Keratinocyte (primary cell): ENCODE measurements at regions not wholly inside any gene's neighbourhood (a gene's known extent, or its start where the extent isn't known, plus 50 kb on each side); places are given as distances from the start of the nearest gene placed in this dataset.

Experiments
- DNase-seq: peaks from one replicate; pipeline ENCODE4 v3.0.0-alpha.2; 2011; ENCODE audit warnings: low read depth, missing footprints, low spot score
- FAIRE-seq: peaks from 2 replicates; lab custom pipeline; 2011; peaks lifted over from hg19 to GRCh38; lab: Jason Lieb, UNC
- H2AFZ ChIP-seq: 2 replicates; pipeline ENCODE4 v1.6.0; 2012; ENCODE audit warnings: low read length, control low read depth, inconsistent platforms; ENCODE audit not compliant: control insufficient read depth
- H3K27ac ChIP-seq: 2 replicates; pipeline ENCODE4 v1.5.1; 2011; ENCODE audit warnings: low read length; ENCODE audit not compliant: control insufficient read depth, insufficient read depth
- H3K27me3 ChIP-seq: 3 replicates; pipeline ENCODE4 v1.6.0; 2011; ENCODE audit warnings: low read length; ENCODE audit not compliant: control insufficient read depth, insufficient read depth; ENCODE audit errors: extremely low read depth
- H3K36me3 ChIP-seq, 2 experiments: 2 replicates in 1 of 2; 3 replicates in 1 of 2; pipeline ENCODE4 v1.5.1; 2011; ENCODE audit warnings: low read length in 2 of 2, mild to moderate bottlenecking in 1 of 2; ENCODE audit not compliant: control insufficient read depth in 2 of 2, insufficient read depth in 2 of 2; ENCODE audit errors: extremely low read depth in 1 of 2
- H3K4me1 ChIP-seq: 3 replicates; pipeline ENCODE4 v1.5.1; 2011; ENCODE audit warnings: low read length; ENCODE audit not compliant: control insufficient read depth, insufficient read depth; ENCODE audit errors: extremely low read depth
- H3K4me2 ChIP-seq: 3 replicates; pipeline ENCODE4 v1.6.0; 2011; ENCODE audit warnings: low read depth, low read length; ENCODE audit not compliant: control insufficient read depth, insufficient read depth; ENCODE audit errors: extremely low read depth
- H3K4me3 ChIP-seq, 3 experiments: fragments of 200-600 bp in 1 of 3; sonication (generic) in 1 of 3; 2 replicates in 2 of 3; 3 replicates in 1 of 3; pipeline ENCODE4 v1.5.1; 2011 to 2016; ENCODE audit warnings: low read length in 3 of 3, mild to moderate bottlenecking in 3 of 3, control low read depth in 2 of 3, inconsistent platforms in 1 of 3, low read depth in 1 of 3, mixed read lengths in 1 of 3, mixed run types in 1 of 3, moderate library complexity in 1 of 3; ENCODE audit not compliant: control insufficient read depth in 2 of 3, insufficient read depth in 2 of 3; ENCODE audit errors: extremely low read depth in 1 of 3
- H3K79me2 ChIP-seq: 2 replicates; pipeline ENCODE4 v1.6.0; 2012; ENCODE audit warnings: low read length; ENCODE audit not compliant: control insufficient read depth, insufficient read depth
- H3K9ac ChIP-seq: 3 replicates; pipeline ENCODE4 v1.6.0; 2011; ENCODE audit warnings: low read length; ENCODE audit not compliant: control insufficient read depth, insufficient read depth; ENCODE audit errors: extremely low read depth
- H3K9me1 ChIP-seq: 3 replicates; pipeline ENCODE4 v1.6.0; 2011; ENCODE audit warnings: low read length; ENCODE audit not compliant: control insufficient read depth, insufficient read depth; ENCODE audit errors: extremely low read depth
- H3K9me3 ChIP-seq: 2 replicates; pipeline ENCODE4 v1.5.1; 2012; ENCODE audit warnings: low read depth, low read length; ENCODE audit not compliant: control insufficient read depth
- H4K20me1 ChIP-seq: 3 replicates; pipeline ENCODE4 v1.6.0; 2011; ENCODE audit warnings: low read length; ENCODE audit not compliant: control insufficient read depth, insufficient read depth; ENCODE audit errors: extremely low read depth
- CTCF ChIP-seq, 3 experiments: IDR thresholded peaks in 1 of 3; conservative IDR thresholded peaks in 1 of 3; optimal IDR thresholded peaks in 1 of 3; 2 replicates in 2 of 3; 3 replicates in 1 of 3; pipeline versions ENCODE3 to v1.5.1; 2011; ENCODE audit warnings: low read length in 3 of 3, mild to moderate bottlenecking in 3 of 3, moderate library complexity in 2 of 3, control low read depth in 1 of 3, inconsistent platforms in 1 of 3; ENCODE audit not compliant: insufficient read depth in 2 of 3; ENCODE audit errors: extremely low read depth in 1 of 3
- EZH2 ChIP-seq: IDR thresholded peaks from one replicate; pipeline ENCODE4 v1.6.1; 2012; ENCODE audit warnings: inconsistent platforms, mild to moderate bottlenecking, low read length, moderate library complexity
- dilution Hi-C: fragments of 300-500 bp; cut with MboI; formaldehyde crosslinking; loops from one replicate; pipeline ENCODE4 v1.7.0; 2020; ENCODE audit warnings: low sequenced_read_pairs; ENCODE audit not compliant: extremely low pct_ligation_motif_present

- no peaks in the 10 kb centered on the region for H3K27me3 ChIP-seq
- no peak overlapping the region for H3K4me2 ChIP-seq
- no peaks in the 10 kb centered on the region for H3K79me2 ChIP-seq
- no peaks in the 10 kb centered on the region for H4K20me1 ChIP-seq
- no peak overlapping the region for H3K4me3 ChIP-seq
- TF ChIP-seq EZH2 (no peak), CTCF (optimal IDR thresholded peaks at IDR 0.05 in 1 of 3, IDR thresholded peaks at IDR 0.05 in 1 of 3, conservative IDR thresholded peaks at IDR 0.05 in 1 of 3; ENCODE audit: extremely low read depth in 1 of 3, insufficient read depth in 2 of 3, low read length in 3 of 3) (no peak)
- no peak overlapping the region for H3K27ac ChIP-seq
- no peaks in the 10 kb centered on the region for H3K4me1 ChIP-seq
- FAIRE-seq (no peak), DNase-seq (no peak)
- H3K36me3 ChIP-seq: no peaks in the 10 kb centered on the region
- no peak overlapping the region for H2AFZ ChIP-seq
- no peak overlapping the region for H3K9ac ChIP-seq
- no peaks in the 10 kb centered on the region for H3K9me1 ChIP-seq
- no peaks in the 10 kb centered on the region for H3K9me3 ChIP-seq
- dilution Hi-C loops: no loop called here
These were observed 328.5 kb upstream of the AGA start for GRCh38 chr4:177770776-177771175.

GRCh38 chr4:177771645-177772044, 329.4 kb upstream of the AGA start:
- Histone ChIP-seq H3K27ac (no peak overlapping the region), H3K9me1 (no peaks in the 10 kb centered on the region), H3K36me3 (no peaks in the 10 kb centered on the region), H3K79me2 (no peaks in the 10 kb centered on the region), H3K4me1 (no peaks in the 10 kb centered on the region), H2AFZ (no peak overlapping the region), H3K27me3 (no peaks in the 10 kb centered on the region), H3K9ac (no peak overlapping the region), H3K4me3 (no peak overlapping the region), H3K4me2 (no peak overlapping the region), H3K9me3 (no peaks in the 10 kb centered on the region), H4K20me1 (no peaks in the 10 kb centered on the region)
- FAIRE-seq (no peak), DNase-seq (no peak)
- dilution Hi-C loops: no loop called here
- TF ChIP-seq CTCF (optimal IDR thresholded peaks at IDR 0.05 in 1 of 3, IDR thresholded peaks at IDR 0.05 in 1 of 3, conservative IDR thresholded peaks at IDR 0.05 in 1 of 3; ENCODE audit: extremely low read depth in 1 of 3, insufficient read depth in 2 of 3, low read length in 3 of 3): no peak
- TF ChIP-seq EZH2: no peak
